Peyer's patch (tissue), 4 donors: ENCODE measurements at regions not wholly inside any gene's neighbourhood (a gene's known extent, or its start where the extent isn't known, plus 50 kb on each side); places are given as distances from the start of the nearest gene placed in this dataset.

Experiments used
- CTCF ChIP-seq, 6 experiments: fragments of 450-650 bp in 4 of 6; fragments of 200-600 bp in 2 of 6; sonication (generic) in 1 of 6; IDR thresholded peaks; one replicate each; pipeline ENCODE4 v1.5.1; 2017 to 2019; ENCODE audit warnings: antibody characterized with exemption in 6 of 6, mild to moderate bottlenecking in 3 of 6, moderate library complexity in 1 of 6
- POLR2A ChIP-seq, 2 donors: fragments of 450-650 bp; IDR thresholded peaks; one replicate each; pipeline ENCODE4 v1.5.1; 2017; ENCODE audit warnings: antibody characterized with exemption in 2 of 2, mild to moderate bottlenecking in 2 of 2, moderate library complexity in 2 of 2

GRCh38 chr4:31015123-31015522, 295.0 kb downstream of the PCDH7 start:
- no peak for TF ChIP-seq CTCF (IDR thresholded peaks at IDR 0.05)
- no peak for TF ChIP-seq POLR2A (IDR thresholded peaks at IDR 0.05)
